OCI-LY1 (cell line): ENCODE measurements at regions not wholly inside any gene's neighbourhood (a gene's known extent, or its start where the extent isn't known, plus 50 kb on each side); places are given as distances from the start of the nearest gene placed in this dataset.

Experiments
- H2AFZ ChIP-seq: fragments of 200-600 bp; sonication (generic), shearing (Covaris generic); 2 replicates; pipeline ENCODE4 v1.6.0; 2014; ENCODE audit warnings: antibody characterized with exemption, mild to moderate bottlenecking, low read length
- H3F3A ChIP-seq: fragments of 200-600 bp; sonication (generic), shearing (Covaris generic); 2 replicates; pipeline ENCODE4 v1.6.0; 2014; ENCODE audit warnings: mild to moderate bottlenecking, antibody characterized with exemption, low read length, moderate library complexity; ENCODE audit not compliant: insufficient read depth
- H3K27ac ChIP-seq: fragments of 200-600 bp; sonication (generic); 2 replicates; pipeline ENCODE4 v1.5.1; 2014; ENCODE audit warnings: low read length, mixed run types, mild to moderate bottlenecking, low read depth; ENCODE audit not compliant: poor library complexity, severe bottlenecking
- H3K27me3 ChIP-seq: fragments of 200-600 bp; sonication (generic); 2 replicates; pipeline ENCODE4 v1.6.0; 2014; ENCODE audit warnings: antibody characterized with exemption, mild to moderate bottlenecking, low read length, moderate library complexity; ENCODE audit not compliant: insufficient read depth
- H3K36me3 ChIP-seq: fragments of 200-600 bp; sonication (generic); 2 replicates; pipeline ENCODE4 v1.6.1; 2014; ENCODE audit warnings: mild to moderate bottlenecking, antibody characterized with exemption, low read length, moderate library complexity, mixed read lengths; ENCODE audit not compliant: insufficient read depth
- H3K4me1 ChIP-seq: fragments of 200-600 bp; sonication (generic); 2 replicates; pipeline ENCODE4 v1.5.1; 2014; ENCODE audit warnings: mild to moderate bottlenecking, low read length, moderate library complexity; ENCODE audit not compliant: insufficient read depth, severe bottlenecking
- H3K4me2 ChIP-seq: fragments of 200-600 bp; sonication (generic), shearing (Covaris generic); 2 replicates; pipeline ENCODE4 v1.6.1; 2014; ENCODE audit warnings: low read length
- H3K4me3 ChIP-seq: fragments of 200-600 bp; sonication (generic); 2 replicates; pipeline ENCODE4 v1.5.1; 2014; ENCODE audit warnings: low read length, low read depth, mild to moderate bottlenecking, mixed read lengths; ENCODE audit not compliant: poor library complexity, severe bottlenecking
- H3K79me2 ChIP-seq: fragments of 200-600 bp; shearing (Covaris generic); 2 replicates; pipeline ENCODE4 v1.6.1; 2016; ENCODE audit warnings: mixed run types, low read length, mixed read lengths; ENCODE audit not compliant: insufficient read depth
- H3K9ac ChIP-seq: fragments of 200-600 bp; sonication (generic), shearing (Covaris generic); 2 replicates; pipeline ENCODE4 v1.6.1; 2014; ENCODE audit warnings: mild to moderate bottlenecking, low read length, mixed read lengths
- H3K9me2 ChIP-seq: fragments of 200-600 bp; sonication (generic), shearing (Covaris generic); 2 replicates; pipeline ENCODE4 v1.6.1; 2014; ENCODE audit warnings: low read depth, mild to moderate bottlenecking, low read length, mixed read lengths
- H3K9me3 ChIP-seq: fragments of 200-600 bp; shearing (Covaris generic); 2 replicates; pipeline ENCODE4 v1.6.1; 2014; ENCODE audit warnings: low read length, mixed read lengths
- H4K20me1 ChIP-seq: fragments of 200-600 bp; sonication (generic), shearing (Covaris generic); 2 replicates; pipeline ENCODE4 v1.6.0; 2016; ENCODE audit warnings: mild to moderate bottlenecking, low read length; ENCODE audit not compliant: insufficient read depth
- EZH2 ChIP-seq: fragments of 200-600 bp; sonication (generic), shearing (Covaris generic); IDR thresholded peaks from 2 replicates; pipeline ENCODE4 v1.8.0; 2017; ENCODE audit warnings: borderline replicate concordance, mixed run types, mild to moderate bottlenecking, antibody characterized with exemption, low read length, moderate library complexity, mixed read lengths
- TF ChIP-seq, protein P1 (sequence below): fragments of 200-600 bp; sonication (generic), shearing (Covaris generic); IDR thresholded peaks from 2 replicates; pipeline ENCODE4 v1.5.1; 2017; ENCODE audit warnings: mild to moderate bottlenecking, antibody characterized with exemption, low read length, moderate library complexity, mixed read lengths

DNA sequence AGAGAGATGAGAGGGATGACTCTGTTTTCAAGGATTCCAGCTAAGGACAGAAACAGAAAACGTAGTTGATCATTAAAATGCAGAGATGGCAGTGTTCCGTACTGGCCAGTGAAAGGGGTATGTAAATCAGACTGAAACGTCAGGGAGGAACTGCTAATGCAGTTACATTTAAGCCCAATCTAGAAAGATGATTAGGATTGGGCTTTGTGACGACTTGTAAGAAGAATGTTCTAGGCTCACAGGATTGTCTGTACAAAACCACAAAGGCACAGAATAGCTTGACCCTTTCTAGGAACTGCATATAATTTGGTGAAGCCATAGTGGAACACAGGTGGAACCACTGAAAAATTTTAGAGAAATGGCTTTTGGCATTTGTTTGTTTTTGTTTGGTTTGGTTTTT, 55.6 kb upstream of the TESK1 start:
- H3F3A ChIP-seq, result no peaks in the 10 kb centered on the region
- no peak overlapping the region for H2AFZ ChIP-seq
- H3K9me2 ChIP-seq, result no peaks in the 10 kb centered on the region
- H4K20me1 ChIP-seq, result no peaks in the 10 kb centered on the region
- H3K4me1 ChIP-seq, result no peaks in the 10 kb centered on the region
- H3K9ac ChIP-seq, result no peak overlapping the region
- TF ChIP-seq, protein P1, sequence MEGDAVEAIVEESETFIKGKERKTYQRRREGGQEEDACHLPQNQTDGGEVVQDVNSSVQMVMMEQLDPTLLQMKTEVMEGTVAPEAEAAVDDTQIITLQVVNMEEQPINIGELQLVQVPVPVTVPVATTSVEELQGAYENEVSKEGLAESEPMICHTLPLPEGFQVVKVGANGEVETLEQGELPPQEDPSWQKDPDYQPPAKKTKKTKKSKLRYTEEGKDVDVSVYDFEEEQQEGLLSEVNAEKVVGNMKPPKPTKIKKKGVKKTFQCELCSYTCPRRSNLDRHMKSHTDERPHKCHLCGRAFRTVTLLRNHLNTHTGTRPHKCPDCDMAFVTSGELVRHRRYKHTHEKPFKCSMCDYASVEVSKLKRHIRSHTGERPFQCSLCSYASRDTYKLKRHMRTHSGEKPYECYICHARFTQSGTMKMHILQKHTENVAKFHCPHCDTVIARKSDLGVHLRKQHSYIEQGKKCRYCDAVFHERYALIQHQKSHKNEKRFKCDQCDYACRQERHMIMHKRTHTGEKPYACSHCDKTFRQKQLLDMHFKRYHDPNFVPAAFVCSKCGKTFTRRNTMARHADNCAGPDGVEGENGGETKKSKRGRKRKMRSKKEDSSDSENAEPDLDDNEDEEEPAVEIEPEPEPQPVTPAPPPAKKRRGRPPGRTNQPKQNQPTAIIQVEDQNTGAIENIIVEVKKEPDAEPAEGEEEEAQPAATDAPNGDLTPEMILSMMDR, result no peak
- no peak for TF ChIP-seq EZH2
- no peaks in the 10 kb centered on the region for H3K27me3 ChIP-seq
- H3K4me3 ChIP-seq, result no peak overlapping the region
- no peak overlapping the region for H3K27ac ChIP-seq
- no peaks in the 10 kb centered on the region for H3K9me3 ChIP-seq
- no peaks in the 10 kb centered on the region for H3K36me3 ChIP-seq
- no peak overlapping the region for H3K4me2 ChIP-seq
- H3K79me2 ChIP-seq, result no peaks in the 10 kb centered on the region

- Histone ChIP-seq H3K9me2 (no peaks in the 10 kb centered on the region), H3F3A (no peaks in the 10 kb centered on the region), H3K9ac (no peak overlapping the region), H3K79me2 (no peaks in the 10 kb centered on the region), H2AFZ (no peak overlapping the region), H3K4me2 (no peak overlapping the region), H3K27ac (no peak overlapping the region), H3K9me3 (no peaks in the 10 kb centered on the region), H4K20me1 (no peaks in the 10 kb centered on the region), H3K27me3 (no peaks in the 10 kb centered on the region), H3K36me3 (no peaks in the 10 kb centered on the region), H3K4me1 (no peaks in the 10 kb centered on the region), H3K4me3 (no peak overlapping the region)
- TF ChIP-seq, protein P1, result no peak
- TF ChIP-seq EZH2, result no peak
Observed at GRCh38 chr9:35552376-35552775, 52.7 kb upstream of the TESK1 start.

- Histone ChIP-seq H3K4me3 (no peak overlapping the region), H3K9me2 (no peaks in the 10 kb centered on the region), H3K9me3 (no peaks in the 10 kb centered on the region), H3K79me2 (no peaks in the 10 kb centered on the region), H3F3A (no peaks in the 10 kb centered on the region), H4K20me1 (no peaks in the 10 kb centered on the region), H2AFZ (no peak overlapping the region), H3K4me2 (no peak overlapping the region), H3K4me1 (no peaks in the 10 kb centered on the region), H3K27ac (no peak overlapping the region), H3K36me3 (no peaks in the 10 kb centered on the region), H3K27me3 (no peaks in the 10 kb centered on the region), H3K9ac (no peak overlapping the region)
- TF ChIP-seq, protein P1, result no peak
- TF ChIP-seq EZH2, result no peak
Observed at GRCh38 chr9:35552837-35553236, 52.2 kb upstream of the TESK1 start.
